Posterior cingulate gyrus (tissue), 11 donors: ENCODE measurements at regions not wholly inside any gene's neighbourhood (a gene's known extent, or its start where the extent isn't known, plus 50 kb on each side); places are given as distances from the start of the nearest gene placed in this dataset.
"Not testable (repeated sequence)": the region's sequence is repeated elsewhere in the genome, so short reads cannot be mapped to it uniquely, and the experiment has no call there.

Source experiments
- DNase-seq, 10 donors: peaks; one replicate each; pipeline versions ENCODE4 v3.0.0 to v3.0.0-alpha.2; 2020 to 2021; ENCODE audit warnings: mixed read lengths in 3 of 10
- intact Hi-C: fragments of 100-400 bp; cut with DNase I; formaldehyde crosslinking; loops from one replicate; pipeline ENCODE4 v1.15.1; 2023

GRCh38 chr10:38355911-38356526 lies 261.9 kb downstream of the ZNF37A start:
- DNase-seq: peak; percentile 67 to 97 (median 84)

DNA sequence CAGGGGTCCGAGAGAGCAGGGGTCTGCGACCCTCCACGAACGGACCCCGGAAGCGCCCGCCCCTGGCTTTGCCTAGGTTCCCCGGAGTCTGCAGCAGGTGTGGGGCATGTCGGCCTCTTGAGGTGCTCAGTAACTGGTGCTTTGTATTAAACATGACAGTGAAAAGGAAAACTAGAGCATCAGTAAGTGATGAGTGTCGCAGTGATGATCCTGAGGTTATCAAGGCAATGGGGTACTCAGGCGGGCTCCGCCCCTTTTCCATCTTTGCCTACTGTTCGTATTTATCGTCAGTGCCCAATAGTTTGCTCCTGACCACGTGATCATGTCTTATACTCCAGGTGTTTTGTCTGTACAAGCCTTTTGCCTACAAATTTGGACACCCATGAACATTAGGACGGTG lies 262.4 kb downstream of the ZNF37A start:
- DNase-seq, intact Hi-C loops: not testable (repeated sequence)

More at GRCh38 chr10:38355911-38356526, 261.9 kb downstream of the ZNF37A start:
- intact Hi-C loops: not testable (repeated sequence)

GRCh38 chr10:38362514-38362913 lies 268.4 kb downstream of the ZNF37A start:
- intact Hi-C loops, DNase-seq: not testable (repeated sequence)

DNA sequence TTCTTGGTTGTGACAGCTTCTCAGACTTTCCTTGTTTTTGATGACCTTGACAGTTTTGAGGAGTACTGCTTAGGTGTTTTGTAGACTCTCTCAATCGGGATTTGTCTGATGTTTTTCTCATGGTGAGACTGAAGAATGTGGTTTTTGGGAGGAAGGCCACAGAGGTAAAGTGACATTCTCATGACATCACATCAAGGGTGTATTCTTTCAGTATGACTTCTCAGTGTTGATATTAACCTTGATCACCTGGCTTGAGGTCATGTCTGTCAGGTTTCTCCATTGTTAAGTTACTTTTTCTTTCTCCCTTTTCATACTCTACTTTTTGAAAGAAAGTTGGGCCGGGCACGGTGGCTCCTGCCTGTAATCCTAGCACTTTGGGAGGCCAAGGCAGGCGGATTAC lies 269.9 kb downstream of the ZNF37A start:
- intact Hi-C loops, DNase-seq: not testable (repeated sequence)

- intact Hi-C loops: not testable (repeated sequence)
- peak in 2 of 10 donors; percentile 14 to 26 for DNase-seq
Measured at GRCh38 chr10:38365917-38366316, 271.8 kb downstream of the ZNF37A start.

GRCh38 chr10:38383800-38384199 lies 289.7 kb downstream of the ZNF37A start:
- DNase-seq, intact Hi-C loops: not testable (repeated sequence)

- intact Hi-C loops, DNase-seq: not testable (repeated sequence)
Measured at GRCh38 chr10:38386869-38387268, 292.7 kb downstream of the ZNF37A start.

DNA sequence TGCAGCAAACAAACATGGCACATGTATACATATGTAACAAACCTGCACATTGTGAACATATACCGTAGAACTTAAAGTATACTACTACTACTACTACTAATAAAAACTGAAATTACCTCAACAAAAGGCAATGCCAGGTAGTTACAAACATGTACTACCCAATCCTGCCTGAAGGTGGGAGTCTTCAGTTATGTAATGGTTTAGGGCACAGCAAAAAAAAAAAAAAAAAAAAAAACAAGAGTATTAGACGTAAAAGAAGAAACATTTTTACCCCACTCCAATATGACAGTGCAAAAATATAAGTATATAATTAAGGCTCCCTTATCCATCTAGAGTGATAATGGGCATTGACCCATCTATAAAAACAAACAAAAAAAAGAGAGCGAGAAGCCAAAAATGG lies 296.6 kb downstream of the ZNF37A start:
- intact Hi-C loops, DNase-seq: not testable (repeated sequence)

- DNase-seq, intact Hi-C loops: not testable (repeated sequence)
Measured at GRCh38 chr10:38395465-38395864, 301.3 kb downstream of the ZNF37A start.

DNA sequence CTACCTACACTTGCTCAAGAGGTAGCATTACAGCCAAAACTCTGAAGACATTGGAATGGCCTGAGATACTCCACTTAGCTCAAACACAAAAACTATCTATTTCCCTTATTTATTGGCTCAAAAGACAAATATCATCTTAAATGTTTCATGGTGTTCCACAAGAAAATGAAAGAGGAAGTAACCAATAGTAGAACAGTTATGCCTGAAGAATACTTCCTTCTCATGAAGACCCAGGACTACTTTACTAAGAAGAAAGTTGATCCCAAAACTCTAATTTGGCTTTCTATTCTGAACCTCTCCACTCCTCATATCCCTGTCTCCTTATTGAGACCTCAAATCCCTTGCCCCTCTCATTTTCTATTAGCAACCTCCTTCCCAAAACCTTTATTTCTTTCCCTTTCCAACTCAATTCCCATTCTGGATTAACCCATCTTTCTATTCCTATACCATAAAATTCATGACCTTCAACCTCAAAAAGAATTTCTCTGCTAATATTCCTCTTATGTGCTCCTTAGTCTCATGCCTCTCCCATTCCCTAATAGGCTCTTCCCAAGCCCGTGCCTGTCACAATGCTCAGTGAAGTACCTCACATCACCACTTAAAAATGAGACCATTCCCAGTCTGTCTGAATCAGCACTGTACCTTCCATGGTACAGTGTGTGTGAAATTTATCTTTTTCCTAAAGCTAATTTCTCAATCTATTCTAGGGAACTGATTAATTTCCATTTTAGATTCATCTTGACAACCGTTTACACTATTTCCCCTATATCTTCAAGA lies 302.2 kb downstream of the ZNF37A start:
- intact Hi-C loops, DNase-seq: not testable (repeated sequence)

- peak in 2 of 10 donors; percentile 66 to 70 for DNase-seq
- intact Hi-C loops: not testable (repeated sequence)
Measured at GRCh38 chr10:38401565-38401964, 307.4 kb downstream of the ZNF37A start.

GRCh38 chr10:38402442-38403346 lies 308.6 kb downstream of the ZNF37A start:
- peak; percentile 89 to 99 (median 94) for DNase-seq
- intact Hi-C loops: not testable (repeated sequence)

DNA sequence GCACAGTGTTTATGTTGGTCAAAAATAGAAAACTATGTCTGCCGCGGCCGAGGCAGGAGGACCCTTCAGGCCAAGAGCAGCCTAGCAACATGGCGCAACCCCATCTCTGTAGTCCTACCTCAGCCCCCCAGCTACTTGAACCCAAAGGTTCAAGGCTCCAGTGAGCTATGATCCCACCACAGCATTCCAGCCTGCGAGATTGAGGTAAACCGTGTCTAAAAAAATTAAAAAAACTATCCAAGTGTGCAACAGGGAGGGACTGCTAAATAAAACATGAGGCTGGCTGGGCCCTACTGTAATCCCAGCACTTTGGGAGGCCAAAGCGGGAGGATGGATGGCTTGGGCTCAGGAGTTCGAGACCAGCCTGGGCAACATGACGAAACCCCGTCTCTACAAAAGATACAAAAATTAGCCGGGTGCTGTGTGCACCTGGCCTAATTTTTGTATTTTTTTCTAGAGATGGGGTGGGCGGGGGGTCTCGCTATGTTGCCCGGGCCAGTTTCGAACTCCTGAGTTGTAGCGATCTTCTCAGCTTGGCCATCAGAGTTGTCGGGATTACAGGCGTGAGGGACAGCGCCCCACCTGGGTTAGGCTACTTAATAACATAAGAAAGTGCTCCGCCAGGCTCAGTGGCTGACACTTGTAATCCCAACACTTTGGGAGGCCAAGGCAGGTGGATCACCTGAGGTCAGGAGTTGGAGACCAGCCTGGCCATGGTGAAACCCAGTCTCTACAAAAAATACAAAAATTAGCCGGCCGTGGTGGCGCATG lies 309.4 kb downstream of the ZNF37A start:
- DNase-seq: peak in 1 of 10 donors; percentile 37
- intact Hi-C loops: not testable (repeated sequence)

GRCh38 chr10:38423634-38424033 lies 329.5 kb downstream of the ZNF37A start:
- DNase-seq, intact Hi-C loops: not testable (repeated sequence)

DNA sequence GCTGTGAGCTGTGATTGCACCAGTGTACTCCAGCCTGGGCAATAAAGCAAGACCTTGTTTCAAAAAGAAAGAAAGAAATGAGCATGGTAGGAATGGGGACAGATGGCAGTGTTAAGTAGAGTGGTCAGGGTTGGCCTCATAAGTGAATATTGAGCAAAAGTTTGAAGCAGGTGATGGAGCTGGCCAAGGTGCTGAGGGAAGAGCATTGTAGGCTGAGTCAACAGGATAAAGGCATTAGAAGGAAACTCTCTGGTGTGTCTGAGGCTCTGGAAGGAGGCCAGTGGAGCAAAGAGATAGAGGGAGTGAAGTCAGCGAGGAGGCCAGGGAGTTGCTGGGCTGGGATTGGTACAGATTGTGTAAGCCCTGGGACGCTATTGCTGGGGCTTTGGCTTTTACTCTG lies 336.1 kb downstream of the ZNF37A start:
- DNase-seq, intact Hi-C loops: not testable (repeated sequence)

DNA sequence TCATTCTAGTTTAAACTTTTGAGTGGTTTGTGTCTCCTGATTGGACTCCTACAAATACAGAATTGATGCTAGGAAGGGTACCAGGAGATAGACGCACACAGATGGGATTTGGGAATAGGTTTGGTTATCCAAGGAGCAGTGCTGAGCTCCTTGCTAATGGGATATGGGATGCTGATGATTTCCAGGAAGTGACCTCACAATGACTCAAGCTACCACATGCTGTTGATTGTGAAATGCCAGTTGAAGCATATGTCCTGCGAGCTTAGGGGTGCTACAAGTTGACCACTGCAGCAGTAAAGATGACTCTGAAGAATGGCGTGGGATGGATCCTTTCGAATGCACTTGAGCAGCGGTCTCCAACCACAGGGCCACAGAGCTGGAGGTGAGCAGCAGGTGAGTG lies 343.2 kb downstream of the ZNF37A start:
- DNase-seq, intact Hi-C loops: not testable (repeated sequence)

DNA sequence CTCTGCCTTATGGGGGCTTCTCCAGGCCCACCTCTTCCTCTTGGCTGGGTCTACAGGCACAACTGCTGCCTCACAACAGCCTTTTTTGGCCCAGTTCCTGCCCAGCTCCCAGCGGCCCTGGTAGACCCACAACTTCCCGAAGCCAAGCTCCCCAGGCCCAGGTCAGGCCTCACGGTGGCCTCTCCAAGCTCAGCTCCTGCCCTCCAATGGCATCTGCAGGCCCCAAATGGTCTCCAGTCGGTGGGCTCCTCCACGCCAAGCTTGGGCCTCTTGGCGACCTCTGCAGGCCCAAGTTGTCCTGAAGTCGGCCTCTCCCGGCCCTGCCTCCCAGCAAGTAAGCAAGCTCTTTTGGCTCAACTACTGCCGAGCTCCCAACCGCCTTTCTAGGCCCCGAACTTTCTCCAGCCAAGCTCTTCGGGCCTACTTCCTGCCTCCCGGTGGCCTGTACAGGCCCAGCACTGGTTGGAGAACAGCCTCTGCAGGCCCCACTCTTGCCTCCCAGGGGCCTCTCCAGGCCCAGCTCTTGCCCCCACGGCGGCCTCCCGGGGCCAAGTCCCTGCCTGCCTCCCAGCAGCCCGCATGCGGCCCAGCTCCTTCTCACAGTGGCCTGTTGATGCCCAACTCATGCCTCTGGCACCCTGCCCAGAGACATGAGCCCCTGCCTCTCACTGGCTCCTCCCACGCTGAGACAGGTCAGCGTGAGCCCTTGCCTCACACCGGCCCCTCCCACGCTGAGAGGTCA lies 354.6 kb downstream of the ZNF37A start:
- intact Hi-C loops: not testable (repeated sequence)
- DNase-seq: peak in 2 of 10 donors; percentile 71 to 79

DNA sequence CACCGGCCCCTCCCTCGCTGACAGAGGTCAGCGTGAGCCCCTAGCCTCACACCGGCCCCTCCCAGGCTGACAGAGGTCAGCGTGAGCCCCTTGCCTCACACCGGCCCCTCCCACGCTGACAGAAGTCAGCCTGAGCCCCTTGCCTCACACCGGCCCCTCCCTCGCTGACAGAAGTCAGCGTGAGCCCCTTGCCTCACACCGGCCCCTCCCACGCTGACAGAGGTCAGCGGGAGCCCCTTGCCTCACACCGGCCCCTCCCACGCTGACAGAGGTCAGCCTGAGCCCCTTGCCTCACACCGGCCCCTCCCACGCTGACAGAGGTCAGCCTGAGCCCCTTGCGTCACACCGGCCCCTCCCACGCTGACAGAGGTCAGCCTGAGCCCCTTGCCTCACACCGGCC lies 355.5 kb downstream of the ZNF37A start:
- DNase-seq, intact Hi-C loops: not testable (repeated sequence)
